RWPE1 (cell line): ENCODE measurements at regions not wholly inside any gene's neighbourhood (a gene's known extent, or its start where the extent isn't known, plus 50 kb on each side); places are given as distances from the start of the nearest gene placed in this dataset.

Experiments
- CTCF ChIA-PET: fragments of 350-600 bp; sonication (Branson Sonifier 250); formaldehyde crosslinking; extraction: SDS; loops from one replicate; lab custom pipeline; 2021; lab: Yijun Ruan, JAX
- POLR2A ChIA-PET: fragments of 400-600 bp; formaldehyde crosslinking; extraction: SDS; loops from one replicate; lab custom pipeline; 2020; ENCODE audit warnings: antibody characterized with exemption; ENCODE audit not compliant: low non-redundant PET; lab: Yijun Ruan, JAX
- DNase-seq: peaks from one replicate; pipeline ENCODE4 v3.0.0; 2012; ENCODE audit warnings: low spot score
- H3K27ac ChIP-seq: fragments of 450-650 bp; 2 replicates; pipeline ENCODE4 v1.5.1; 2017
- TF ChIP-seq, protein P1 (sequence below): fragments of 450-650 bp; conservative IDR thresholded peaks from 2 replicates; pipeline ENCODE4 v1.5.1; 2017; ENCODE audit warnings: low read depth, mild to moderate bottlenecking

DNA sequence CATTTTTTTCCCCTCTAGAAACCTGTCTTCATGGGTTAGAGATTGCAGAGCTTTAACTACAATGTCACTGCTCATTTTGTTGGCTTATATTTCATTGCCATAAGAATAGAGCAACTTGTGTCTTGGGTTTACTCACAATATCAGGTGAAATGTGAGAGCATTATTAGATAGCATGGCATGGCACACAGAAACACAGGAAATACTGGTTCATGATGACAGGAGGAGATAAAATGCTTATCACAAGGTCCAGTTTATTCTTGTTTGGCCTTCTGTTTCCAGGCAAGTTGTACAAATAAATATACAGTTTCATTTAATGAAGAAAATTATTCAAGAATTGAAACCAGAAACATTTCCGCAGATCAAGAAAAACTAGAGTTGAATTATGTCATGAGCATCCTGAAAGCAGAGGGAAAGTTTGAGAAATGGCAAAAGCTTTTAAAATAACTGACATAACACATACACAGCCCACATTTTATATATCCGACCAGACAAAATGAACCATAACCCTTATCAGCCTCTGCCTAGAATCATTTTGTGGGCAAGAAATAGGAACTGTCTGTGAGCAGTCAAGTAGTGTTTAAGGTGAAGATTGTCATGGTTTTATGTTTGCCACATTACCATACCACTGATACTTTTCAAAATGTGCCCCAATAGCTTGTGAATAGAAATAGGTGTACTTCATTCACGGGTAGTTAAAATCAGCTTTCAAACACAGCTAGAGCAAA lies 297.9 kb upstream of the ARGLU1 start:
- no peak overlapping the region for H3K27ac ChIP-seq
- ChIA-PET CTCF (interaction anchor here (0.6 kb wide), 1 partner anchor 1175 kb away, joined by 4 read pairs; no protein-coding TSS in a partner anchor), POLR2A (no interaction called here)
- no peak for DNase-seq
- TF ChIP-seq, protein P1, sequence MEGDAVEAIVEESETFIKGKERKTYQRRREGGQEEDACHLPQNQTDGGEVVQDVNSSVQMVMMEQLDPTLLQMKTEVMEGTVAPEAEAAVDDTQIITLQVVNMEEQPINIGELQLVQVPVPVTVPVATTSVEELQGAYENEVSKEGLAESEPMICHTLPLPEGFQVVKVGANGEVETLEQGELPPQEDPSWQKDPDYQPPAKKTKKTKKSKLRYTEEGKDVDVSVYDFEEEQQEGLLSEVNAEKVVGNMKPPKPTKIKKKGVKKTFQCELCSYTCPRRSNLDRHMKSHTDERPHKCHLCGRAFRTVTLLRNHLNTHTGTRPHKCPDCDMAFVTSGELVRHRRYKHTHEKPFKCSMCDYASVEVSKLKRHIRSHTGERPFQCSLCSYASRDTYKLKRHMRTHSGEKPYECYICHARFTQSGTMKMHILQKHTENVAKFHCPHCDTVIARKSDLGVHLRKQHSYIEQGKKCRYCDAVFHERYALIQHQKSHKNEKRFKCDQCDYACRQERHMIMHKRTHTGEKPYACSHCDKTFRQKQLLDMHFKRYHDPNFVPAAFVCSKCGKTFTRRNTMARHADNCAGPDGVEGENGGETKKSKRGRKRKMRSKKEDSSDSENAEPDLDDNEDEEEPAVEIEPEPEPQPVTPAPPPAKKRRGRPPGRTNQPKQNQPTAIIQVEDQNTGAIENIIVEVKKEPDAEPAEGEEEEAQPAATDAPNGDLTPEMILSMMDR: no peak

DNA sequence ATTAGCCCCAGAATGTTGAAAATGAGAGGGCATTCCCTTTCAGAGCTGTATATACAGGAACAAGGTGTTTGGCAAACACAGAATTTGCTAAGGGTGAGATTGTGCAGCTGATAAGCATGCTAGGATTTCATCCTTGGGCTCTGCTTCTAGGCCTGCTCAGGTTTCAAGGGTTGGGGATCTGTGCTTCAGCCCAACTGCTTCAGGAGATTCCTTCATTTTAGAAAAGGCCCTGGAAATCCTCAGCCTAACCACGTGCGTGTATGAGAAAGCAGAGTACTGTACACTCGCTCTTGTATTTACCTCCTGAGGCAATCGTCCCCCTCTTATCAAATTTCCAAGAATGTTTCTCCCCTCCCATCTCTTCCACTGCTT lies 291.6 kb upstream of the ARGLU1 start:
- no peak overlapping the region for H3K27ac ChIP-seq
- DNase-seq: no peak
- TF ChIP-seq, protein P1: no peak
- ChIA-PET CTCF (no interaction called here), POLR2A (no interaction called here)

DNA sequence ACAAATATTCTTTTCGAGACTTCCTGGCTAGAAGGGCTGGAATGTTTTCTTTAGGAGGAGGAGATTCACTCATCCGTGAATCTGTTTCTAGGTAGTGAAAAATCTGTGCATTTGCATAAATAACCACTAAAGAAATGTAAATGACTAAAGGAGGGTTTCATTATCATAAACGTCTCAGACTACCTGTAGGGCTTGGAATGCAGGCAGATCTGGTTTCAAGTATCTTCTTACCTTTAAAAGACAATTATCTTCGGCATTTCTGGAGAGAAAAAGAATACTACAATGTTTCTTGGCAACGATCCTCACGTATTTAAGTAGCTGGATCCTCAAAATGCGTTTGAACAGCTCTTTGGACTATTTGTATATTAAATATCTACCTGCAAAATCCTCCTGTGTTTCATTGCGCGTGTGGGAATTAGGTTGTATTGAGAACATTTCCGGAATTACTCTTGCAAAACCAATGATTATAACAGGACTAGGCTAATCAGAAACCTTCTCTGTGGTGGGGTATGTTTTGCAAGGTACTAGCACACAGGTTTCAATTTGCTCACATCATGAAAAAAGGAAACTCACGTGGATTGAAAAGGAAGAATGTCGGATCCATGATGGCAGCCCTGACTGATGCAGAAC lies 291.1 kb upstream of the ARGLU1 start:
- CTCF ChIA-PET: no interaction called here
- H3K27ac ChIP-seq: no peak overlapping the region
- no peak for DNase-seq
- POLR2A ChIA-PET: no interaction called here
- TF ChIP-seq, protein P1: no peak

DNA sequence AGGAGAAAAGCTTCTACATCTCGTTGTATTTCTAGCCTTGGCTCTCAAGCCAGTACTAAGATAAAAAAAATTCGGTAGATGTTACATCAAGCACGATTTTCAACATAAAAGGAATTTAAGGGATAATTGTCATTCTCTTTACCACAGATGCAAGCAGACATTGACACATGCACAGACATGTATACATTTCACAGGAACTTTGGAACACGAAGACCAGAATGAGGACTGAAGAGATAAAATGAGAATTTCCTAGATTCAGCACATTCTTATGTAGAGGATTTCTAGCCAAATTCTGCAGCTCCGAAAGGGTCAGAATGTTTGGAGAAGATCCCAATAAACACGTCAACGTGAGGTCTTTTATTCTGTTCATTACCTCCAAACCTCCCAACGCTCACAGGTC lies 284.5 kb upstream of the ARGLU1 start:
- ChIA-PET POLR2A (no interaction called here), CTCF (no interaction called here)
- no peak overlapping the region for H3K27ac ChIP-seq
- TF ChIP-seq, protein P1: no peak
- DNase-seq: no peak

DNA sequence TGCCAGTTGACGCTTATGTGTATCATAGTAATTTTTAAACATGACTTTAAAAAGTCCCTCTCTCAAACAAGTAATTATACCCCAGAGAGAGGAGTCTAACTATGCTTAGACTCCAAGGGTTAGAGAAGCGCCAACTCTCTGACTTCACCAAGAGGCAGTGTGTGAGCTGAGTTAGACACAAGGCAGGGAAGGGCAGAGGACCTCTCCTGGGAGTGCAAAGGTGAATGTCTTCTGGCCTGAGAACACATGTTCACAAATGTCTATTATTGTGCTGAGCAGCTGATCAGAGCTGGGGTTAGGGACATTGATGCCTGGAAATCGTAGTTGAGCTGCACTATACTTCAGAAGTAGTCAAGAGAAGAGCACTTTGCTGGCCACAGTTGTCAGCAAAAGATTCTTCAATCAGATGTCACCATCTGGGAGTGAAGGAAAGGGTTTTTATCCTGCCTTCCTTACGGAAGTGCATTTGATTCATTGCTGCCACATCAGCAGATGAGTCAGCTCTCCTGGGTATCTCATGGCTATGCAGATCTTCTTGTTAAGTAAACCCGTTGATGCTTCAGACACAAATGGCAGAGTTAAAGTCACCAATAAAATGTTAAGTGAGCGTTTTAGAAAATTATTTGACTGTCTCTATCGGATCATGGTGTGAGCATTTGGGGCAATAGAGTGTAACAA lies 283.2 kb upstream of the ARGLU1 start:
- no peak overlapping the region for H3K27ac ChIP-seq
- ChIA-PET CTCF (interaction anchor here (0.8 kb wide), 1 partner anchor 20 kb away, joined by 3 read pairs; no protein-coding TSS in a partner anchor), POLR2A (no interaction called here)
- peak; percentile 18 for DNase-seq
- TF ChIP-seq, protein P1: no peak

DNA sequence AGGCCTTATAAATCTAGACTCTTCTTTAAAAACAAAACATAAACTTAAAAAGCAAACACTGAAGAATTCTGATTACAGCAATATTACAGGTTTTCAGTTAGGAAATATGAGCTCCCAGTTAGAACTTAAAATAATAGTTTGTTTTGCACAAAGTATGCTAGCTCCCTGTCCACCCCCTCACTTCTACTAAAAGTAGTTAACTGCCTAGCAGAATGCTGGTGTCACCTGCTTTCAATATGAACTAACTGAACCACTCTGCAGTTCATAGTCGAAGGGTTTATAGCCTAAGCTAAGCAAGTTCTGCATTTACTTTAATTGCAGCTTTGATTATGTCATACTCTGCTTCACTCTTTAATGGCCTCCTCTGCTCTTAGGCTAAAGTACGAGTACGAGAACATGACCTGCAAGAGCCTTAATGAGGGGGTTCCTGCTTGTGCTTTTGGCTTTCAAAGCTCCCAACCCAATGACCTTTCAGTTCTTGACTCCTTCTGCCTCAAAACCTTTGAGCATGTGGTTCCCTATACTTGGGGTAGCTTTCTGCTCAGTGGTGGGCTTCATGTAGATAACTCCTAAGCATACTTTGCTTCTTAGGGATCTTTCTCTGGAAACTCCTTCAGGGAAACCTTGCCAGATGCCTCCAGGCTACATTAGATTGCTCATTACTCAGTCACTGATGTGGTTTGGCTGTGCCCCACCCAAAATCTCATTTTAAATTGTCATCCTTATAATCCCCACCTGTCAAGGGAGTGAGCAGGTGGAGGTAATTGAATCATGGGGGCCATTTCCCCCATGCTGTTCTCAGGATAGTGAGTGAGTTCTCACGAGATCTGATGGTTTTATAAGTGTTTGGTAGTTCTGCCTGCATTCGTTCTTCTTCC lies 278.9 kb upstream of the ARGLU1 start:
- ChIA-PET CTCF (no interaction called here), POLR2A (no interaction called here)
- TF ChIP-seq, protein P1: no peak
- no peak overlapping the region for H3K27ac ChIP-seq
- no peak for DNase-seq
